Limb (tissue), 2 donors: ENCODE measurements at regions not wholly inside any gene's neighbourhood (a gene's known extent, or its start where the extent isn't known, plus 50 kb on each side); places are given as distances from the start of the nearest gene placed in this dataset.
"Not testable (repeated sequence)": the region's sequence is repeated elsewhere in the genome, so short reads cannot be mapped to it uniquely, and the experiment has no call there.

Experiments used
- DNase-seq, 2 donors: peaks; one replicate each; pipeline ENCODE4 v3.0.0-alpha.2; 2016; ENCODE audit errors: extremely low spot score in 2 of 2

DNA sequence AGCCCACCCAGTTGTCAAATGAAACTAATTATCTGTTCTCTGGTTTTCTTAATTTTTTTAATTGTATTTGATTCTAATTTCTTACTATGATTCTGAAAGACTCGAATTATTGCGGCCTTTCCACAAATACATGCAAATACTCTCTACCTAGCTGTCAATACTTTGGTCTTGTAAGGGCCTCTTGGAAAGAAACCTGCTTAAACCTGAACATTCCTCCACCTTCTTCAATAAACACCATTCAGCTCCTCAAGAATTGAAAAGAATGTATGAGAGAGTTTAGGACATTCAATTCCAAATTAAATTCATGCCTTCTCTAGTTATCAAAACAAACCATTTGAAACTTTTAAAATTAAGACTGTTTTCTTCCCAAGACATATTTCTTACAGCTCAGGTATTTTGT is 385.9 kb upstream of the NOCT start:
- no peak for DNase-seq

DNA sequence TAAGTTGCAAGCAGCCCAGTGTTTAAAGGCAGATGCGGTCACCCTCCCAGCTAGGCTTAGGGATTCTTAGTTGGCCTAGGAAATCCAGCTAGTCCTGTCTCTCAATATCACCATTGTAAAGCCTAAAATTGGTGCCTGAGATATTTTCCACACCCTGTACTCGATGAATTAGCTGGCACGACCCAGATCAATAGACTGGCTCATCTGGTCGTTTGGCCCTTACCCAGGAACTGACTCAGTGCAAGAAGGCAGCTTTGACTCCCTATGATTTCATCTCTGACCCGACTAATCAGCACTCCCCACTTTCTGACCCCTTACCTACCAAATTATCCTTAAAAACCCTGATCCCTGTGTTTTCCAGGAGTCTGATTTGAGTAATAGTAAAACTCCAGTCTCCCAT is 384.9 kb upstream of the SLC7A11 start:
- no peak for DNase-seq

DNA sequence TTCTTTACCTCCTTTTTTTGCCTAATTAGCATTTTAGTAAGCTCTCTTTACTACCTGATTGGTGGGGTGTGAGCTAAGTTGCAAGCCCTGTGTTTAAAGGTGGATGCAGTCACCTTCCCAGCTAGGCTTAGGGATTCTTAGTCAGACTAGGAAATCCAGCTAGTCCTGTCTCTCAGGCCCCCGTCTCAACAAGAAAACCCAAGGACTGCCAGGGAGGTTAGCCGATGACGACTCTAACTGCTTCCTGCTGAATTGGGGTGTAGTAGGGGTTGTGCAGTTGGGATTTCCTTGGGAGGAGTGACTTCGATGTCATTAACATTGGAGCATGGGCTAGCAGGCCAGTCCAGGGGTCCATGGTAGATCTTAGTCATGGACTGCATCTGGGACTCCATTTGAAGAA is 380.2 kb upstream of the SLC7A11 start:
- not testable (repeated sequence) for DNase-seq

DNA sequence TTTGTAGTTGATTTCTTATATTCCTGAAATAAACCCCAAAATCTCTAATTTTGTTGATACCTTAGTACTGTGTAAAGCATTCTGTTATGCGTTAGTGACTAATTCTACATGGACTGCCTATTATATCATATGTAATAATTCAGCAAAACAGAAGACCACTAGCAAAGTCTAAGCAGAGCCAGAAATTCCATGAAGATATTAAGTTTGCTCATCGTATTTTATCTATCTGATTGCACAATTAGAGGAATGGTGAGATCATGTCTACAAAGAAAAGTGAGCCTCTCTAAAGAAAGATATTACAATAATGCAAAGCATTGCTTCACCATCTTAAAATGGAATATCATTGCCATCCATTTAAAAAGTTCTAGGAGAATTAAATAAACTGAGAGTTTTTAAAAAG is 374.6 kb upstream of the SLC7A11 start:
- no peak for DNase-seq

DNA sequence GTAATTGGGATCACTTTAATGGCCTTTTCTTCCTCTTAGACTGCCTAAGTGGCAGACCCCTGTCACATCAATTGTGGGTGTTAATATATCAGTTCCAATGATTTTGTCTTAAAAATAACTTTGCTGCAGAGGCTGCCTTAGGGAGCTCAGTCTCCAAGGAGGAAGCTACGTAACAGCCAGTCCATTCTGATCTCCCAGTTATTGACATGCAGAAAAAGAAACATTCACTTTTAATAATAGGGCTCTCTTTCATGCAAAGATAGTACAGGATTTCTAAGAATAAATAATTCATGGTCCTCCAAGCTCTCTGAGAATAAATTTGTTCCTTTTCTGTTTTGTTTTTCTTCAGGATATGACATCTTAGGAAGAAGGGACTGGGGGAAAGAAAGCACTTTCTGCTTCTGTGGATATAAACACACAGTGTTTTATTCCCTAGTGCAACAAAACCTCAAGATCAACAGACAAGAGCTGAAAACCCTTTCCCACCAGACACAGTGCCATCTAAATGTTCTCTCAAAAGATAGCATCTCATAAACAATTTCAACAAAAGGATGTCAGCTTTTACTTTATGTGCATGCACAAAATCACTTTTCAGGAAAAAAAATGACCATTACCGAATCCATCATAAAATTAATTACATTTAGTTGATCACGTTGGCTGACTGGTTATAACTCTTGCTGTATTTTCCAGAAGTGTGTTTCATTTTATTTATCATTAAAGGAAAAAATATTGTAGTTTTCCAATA is 372.4 kb upstream of the SLC7A11 start:
- no peak for DNase-seq

DNA sequence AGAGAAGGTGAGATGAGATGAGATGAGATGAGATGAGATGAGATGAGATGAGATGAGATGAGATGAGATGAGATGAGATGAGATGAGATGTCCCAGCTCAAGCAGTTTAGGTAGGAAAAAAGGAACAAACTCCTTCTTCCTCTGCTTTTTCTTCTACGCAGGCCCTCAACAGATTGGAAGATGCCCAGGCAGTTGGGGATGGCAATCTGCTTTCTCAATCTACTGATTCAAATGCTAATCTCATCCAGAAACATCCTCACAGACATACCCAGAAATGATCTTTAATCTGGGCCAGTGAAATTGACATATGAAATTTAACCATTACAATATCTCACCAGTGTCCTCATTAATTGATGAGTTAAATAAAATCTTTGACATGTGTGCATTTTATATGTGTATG is 370.3 kb upstream of the SLC7A11 start:
- DNase-seq = no peak

DNA sequence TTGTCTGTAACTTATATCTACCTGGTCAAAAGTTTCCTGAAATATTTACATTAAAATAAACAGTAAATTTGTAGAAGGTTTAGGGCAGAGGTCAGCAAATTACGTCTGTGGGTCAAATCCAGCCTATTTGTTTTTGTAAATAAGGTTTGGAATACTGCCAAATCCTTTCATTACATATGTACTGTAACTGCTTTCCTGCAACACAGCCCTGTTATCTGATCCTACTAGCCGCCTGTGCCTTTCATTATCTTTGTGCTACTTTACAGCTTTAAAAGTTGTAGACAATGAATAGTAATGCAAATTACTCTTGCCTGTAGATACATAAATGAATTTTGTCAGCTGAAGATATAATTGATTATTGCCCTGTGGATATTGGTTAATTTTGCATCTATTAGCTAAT is 369.6 kb upstream of the SLC7A11 start:
- DNase-seq = no peak

DNA sequence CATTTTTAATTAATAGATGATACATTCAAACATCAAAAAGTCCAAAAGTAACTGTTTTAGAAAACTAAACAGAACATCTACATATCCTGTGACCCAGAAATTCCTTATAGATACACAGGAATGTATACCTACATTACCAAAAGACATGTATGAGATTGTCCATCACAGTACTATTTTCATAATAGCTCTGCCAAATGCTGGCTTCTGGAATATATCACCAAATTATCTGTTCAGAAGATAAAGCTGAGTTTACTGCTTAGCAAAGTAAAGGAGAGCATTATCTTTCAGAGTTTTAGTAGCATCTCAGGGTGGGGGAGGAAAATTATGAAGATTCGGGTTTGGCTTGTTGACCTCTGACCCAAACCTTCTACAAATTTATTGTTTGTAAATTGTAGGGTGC is 368.9 kb upstream of the SLC7A11 start:
- DNase-seq = no peak

DNA sequence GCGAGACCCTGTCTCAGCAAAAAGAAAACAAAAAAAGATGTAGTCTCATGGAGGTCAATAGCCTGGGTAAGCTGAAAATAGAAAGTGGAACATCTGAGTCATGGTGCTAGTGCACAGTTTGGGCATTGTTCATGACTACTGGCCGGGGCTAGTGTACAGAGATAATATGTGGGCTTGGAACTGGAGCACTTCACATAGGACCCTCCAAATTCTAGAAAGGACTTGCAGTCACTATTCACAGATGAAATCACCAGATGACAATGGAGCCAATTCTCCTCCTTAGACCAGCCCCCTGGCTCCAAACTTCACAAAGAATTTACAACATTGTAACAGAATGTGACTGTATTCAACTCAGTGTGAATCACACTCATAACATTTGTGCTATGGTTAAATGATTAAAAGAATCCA is 367.8 kb upstream of the SLC7A11 start:
- no peak for DNase-seq

DNA sequence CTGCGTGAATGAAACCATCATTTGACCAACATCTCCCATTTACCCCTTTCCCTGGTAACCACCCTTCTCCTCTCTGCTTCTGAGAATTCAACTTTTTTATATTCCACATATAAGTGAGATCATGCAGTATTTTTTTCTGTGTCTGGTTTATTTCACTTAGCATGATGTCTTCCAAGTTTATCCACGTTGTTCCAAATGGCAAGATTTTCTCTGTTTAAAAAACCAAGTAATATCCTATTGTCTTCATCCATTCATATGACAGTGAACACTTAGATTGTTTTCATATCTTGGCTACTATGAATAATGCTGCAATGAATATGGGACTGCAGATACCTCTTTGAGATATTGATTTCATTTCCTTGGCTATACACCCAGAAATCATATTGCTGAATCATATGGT is 362.4 kb upstream of the SLC7A11 start:
- no peak for DNase-seq

DNA sequence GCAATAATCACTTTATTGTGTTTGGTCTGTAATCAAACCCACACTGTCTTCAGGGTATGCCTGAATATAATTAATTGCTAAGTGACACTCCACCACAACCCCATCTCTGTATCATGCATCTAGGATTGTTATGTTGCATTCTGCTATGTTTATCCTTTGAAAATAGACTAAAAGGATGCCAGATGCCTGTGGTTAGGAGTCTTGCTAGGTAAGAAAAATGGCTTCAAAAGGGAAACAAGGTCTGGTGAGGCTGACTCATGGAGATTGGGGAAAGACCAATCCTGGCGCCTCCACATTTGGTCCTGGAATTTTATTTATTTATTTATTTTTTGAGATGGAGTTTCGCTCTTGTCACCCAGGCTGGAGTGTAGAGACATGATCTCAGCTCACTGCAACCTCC is 360.5 kb upstream of the SLC7A11 start:
- DNase-seq = no peak

DNA sequence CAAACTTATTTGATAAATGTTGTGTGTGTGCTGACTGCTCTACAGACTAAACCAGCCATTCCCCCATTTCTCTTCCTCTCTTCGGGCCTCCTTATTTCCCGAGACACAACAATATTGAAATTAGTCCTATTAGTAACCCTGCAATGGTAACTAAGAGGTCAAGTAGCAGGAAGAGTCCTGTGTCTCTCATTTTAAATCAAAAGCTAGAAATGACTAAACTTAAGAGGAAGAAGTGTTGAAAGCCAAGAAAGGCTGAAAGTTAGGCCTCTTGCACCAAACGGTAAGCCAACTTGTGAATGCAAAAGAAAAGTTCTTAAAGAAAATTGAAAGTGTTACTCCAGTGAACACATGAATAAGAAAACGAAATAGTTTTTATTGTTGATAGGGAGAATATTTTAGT is 357.8 kb upstream of the SLC7A11 start:
- DNase-seq = no peak

DNA sequence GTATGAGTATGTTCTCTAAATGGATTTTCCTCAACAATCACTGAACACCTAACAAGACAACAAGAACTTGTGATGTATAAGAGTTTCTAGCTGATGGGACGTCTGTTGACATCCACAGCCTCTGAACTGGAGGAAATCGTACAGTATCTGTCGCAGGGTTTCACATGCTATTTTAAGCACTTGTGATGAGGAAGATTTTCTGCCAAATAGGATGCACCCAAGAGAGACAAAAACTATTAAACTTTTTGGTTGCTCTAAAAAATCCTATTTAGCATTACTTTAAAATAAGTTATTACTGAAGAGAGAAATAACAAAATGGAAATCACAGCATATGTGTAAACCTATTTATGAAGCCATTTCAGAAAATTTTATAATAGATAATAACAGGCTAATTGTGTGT is 356.1 kb upstream of the SLC7A11 start:
- DNase-seq = no peak

DNA sequence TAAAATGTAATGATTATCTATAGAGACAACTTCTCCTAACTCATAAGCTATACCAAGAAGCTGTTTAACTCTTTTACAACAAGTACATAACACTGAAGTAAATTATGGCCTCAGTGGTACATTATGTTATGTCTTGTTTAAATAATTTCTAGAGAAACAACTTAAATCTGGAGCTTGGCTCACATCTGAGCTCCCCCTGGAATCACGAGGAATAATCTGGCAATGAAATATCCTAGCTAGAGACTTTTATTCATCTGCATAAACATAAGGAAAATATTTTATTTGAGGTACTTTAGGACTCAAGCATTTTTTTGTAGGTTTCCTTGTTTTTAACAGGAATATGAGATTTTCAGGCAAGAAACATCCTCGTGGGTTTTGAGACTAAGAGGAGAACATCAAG is 354.7 kb upstream of the SLC7A11 start:
- DNase-seq = peak in 1 of 2 donors; percentile 55

DNA sequence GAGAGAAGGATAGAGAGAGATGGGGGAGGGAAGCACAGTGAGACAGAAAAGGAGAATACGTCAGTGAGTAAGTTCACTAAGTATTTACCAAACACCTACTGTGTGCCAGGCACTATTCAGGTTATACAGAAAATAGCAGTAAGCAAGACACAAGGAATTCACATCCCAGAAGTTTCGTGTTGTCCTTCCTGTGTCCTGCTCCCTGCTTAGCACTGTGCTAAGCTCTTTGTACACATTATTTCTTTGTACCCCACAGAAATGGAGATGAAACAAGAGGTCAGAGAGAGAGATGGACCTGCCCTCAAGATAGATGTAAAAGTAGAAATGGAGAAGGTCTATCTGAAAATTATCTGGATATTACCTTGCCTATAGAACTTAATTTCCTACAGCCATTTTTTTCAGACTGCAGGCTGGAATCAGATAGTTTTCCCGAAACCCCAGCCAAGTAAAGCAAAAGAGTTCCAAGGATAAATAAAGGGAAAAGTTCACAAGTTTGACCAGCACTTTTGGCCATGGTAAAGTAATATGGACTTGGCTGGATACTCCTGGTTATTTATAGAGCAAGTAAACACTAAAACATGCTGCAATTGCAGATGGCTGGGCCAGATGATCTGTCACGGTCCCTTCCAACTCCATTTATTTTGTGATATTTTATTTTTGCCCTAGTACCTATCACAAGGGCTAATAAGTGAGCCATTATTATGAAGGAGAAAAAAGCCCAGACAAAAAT is 353.7 kb upstream of the SLC7A11 start:
- peak in 1 of 2 donors; percentile 81 for DNase-seq

DNA sequence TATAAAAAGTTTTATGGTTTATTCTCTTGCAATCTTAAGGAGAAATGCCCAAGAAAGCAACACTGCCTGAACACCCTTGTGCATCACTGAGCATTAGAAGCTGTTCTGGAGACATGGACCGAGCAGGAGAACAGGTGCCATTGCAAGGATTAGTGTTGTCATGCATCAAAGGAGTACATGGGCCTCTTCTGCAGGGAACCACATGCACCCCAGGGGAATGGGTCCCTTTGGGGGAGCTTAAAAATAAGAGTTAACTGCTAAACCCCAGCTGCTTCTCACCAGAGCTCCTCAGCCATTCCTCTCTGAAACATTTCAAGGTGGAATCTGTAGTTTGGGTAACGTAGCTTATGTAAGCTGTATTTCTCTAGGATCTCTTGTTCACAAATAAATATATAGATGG is 353.0 kb upstream of the SLC7A11 start:
- DNase-seq = no peak

DNA sequence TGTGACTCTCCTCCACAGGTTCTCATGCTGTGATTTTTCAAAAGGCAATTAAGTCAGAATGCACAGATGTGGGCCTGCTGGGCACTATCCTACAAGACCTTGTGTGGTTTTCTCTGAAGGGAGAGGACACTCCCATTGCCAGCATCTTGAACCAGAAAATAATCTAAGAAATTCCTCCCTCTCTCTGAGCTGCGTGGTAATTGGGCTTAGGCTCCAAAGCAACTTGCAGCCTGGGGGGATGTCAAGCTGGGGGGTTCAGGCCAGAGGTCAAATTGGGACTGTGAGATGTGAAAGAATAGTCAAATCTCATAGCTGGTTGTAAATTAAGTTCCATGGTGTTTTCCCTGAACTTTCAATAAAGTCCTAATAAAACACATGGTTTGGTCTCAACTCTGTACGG is 350.6 kb upstream of the SLC7A11 start:
- no peak for DNase-seq

DNA sequence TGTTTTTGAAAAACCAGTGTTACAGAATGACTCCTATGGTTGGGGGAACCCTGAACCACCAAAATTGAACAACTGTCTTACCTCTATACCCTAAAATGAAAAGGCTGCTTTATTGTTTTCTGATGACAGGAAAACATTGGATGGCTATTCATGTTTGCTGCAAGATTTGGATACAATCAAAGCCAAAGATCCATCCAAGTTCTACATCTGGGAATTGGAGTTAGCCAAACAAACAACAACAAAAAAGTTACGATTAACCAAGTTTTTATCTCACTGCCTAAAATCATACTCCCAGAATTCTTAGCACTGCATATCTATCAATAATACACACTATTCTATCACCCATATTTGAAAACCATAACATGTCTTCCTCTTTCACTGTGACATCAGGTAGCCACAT is 349.7 kb upstream of the SLC7A11 start:
- DNase-seq = no peak

DNA sequence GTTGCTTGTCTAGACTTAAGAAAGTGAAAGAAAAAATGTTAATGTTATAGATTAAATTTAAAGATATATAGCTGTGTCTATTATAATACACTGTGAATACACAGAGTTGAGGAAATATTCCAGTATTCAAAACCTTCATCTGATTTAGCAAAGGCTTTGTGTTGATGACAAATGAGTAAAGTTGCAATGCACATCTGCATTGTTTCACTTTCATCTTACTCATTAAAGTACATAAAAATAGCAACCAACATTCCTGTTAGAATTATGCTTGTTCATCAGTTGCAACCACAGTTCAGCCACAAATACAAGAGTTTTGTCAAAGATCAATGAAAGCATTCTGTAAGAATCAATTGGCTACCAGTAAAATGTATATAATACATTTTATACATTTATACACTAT is 346.4 kb upstream of the SLC7A11 start:
- DNase-seq = no peak

DNA sequence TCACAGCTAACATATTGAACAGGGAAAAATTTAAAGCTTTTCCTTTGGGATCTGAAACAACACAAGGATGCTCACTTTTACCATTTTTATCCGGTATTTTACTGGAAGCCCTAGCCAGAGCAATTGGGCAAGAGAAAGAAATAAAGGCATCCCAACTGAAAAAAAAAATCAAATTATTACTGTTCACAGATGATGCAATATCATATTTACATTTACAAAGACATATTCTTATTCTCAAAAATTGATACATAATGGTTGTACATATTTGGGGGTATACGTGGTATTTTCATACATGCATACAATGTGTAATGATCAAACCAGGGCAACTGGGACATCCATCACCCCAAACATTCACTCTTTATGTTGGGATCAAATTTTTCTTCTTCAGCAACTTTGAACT is 337.0 kb upstream of the SLC7A11 start:
- DNase-seq = no peak

DNA sequence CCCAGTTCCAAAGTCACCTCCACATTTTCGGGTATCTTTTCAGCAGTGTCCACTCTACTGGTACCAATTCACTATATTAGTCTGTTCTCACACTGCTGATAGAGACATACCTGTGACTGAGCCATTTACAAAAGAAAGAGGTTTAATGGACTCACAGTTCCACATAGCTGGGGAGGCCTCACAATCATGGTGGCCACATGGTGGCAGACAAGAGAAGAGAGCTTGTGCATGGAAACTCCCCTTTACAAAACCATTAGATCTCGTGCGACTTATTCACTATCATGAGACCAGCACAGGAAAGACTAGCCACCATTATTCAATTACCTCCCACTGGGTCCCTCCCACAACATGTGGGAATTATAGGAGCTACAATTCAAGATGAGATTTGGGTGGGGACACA is 335.7 kb upstream of the SLC7A11 start:
- not testable (repeated sequence) for DNase-seq

DNA sequence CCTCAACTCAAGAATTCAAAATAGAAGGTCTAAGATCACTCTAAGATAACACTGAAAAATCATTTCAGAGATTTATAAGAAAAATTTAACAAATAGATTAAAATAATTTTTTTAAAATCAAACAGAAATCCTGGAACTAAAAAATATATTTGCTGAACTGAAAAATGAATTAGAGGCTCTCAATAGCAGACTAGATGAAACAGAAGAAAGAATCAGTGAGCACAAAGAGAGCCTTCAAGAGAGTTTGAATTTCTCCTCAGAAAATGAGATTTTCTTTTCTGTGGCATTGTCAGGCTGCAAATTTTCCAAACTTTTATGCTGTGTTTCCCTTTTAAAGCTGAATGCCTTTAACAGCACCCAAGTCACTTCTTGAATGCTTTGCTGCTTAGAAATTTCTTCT is 335.0 kb upstream of the SLC7A11 start:
- DNase-seq = no peak

DNA sequence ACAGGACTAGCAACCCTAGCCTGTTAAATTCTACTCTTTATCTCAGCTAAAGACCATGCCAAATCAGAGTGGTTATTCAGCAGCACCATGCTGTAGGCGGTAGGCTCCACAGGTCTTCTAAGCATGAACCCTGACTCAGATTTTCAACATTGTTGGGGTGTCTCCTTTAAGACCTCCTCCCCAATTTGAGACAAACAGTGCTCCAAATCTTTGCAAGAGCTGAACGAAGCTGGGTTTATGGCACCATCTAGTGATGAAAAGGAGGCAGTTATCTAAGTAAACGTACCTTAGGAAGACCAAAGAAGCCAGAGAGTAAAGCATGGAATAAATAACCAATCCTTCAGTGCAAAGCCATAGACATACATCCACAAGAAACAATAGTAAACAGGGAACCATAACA is 334.5 kb upstream of the SLC7A11 start:
- DNase-seq = no peak
